Neural cell (in vitro differentiated cells): ENCODE measurements at regions not wholly inside any gene's neighbourhood (a gene's known extent, or its start where the extent isn't known, plus 50 kb on each side); places are given as distances from the start of the nearest gene placed in this dataset.

Experiments used
- H2AFZ ChIP-seq: fragments of 200-600, 300-800 bp; sonication (generic), shearing (Covaris generic); 2 replicates; pipeline ENCODE4 v1.6.0; 2014; ENCODE audit warnings: low read depth, mild to moderate bottlenecking, antibody characterized with exemption, low read length, moderate library complexity
- H3F3A ChIP-seq: fragments of 200-600 bp; shearing (Covaris generic); 2 replicates; pipeline ENCODE4 v1.6.1; 2016; ENCODE audit warnings: mild to moderate bottlenecking, moderate library complexity, mixed read lengths, antibody characterized with exemption, low read length; ENCODE audit not compliant: insufficient read depth, poor library complexity, severe bottlenecking
- H3K27ac ChIP-seq: fragments of 200-600, 300-800 bp; sonication (generic), shearing (Covaris generic); 2 replicates; pipeline ENCODE4 v1.5.1; 2014; ENCODE audit warnings: mild to moderate bottlenecking, low read length, moderate library complexity
- H3K27me3 ChIP-seq: fragments of 300-800, 200-600 bp; sonication (generic), shearing (Covaris generic); 2 replicates; pipeline ENCODE4 v1.6.0; 2014; ENCODE audit warnings: mild to moderate bottlenecking, low read depth, low read length, moderate library complexity; ENCODE audit not compliant: insufficient read depth
- H3K36me3 ChIP-seq: fragments of 300-800, 200-600 bp; sonication (generic), shearing (Covaris generic); 2 replicates; pipeline ENCODE4 v1.5.1; 2014; ENCODE audit warnings: mild to moderate bottlenecking, antibody characterized with exemption, low read length, moderate library complexity; ENCODE audit not compliant: insufficient read depth
- H3K4me2 ChIP-seq: fragments of 300-800, 200-600 bp; sonication (generic), shearing (Covaris generic); 2 replicates; pipeline ENCODE4 v1.6.0; 2014; ENCODE audit warnings: mild to moderate bottlenecking, low read length
- H3K4me3 ChIP-seq: fragments of 300-800, 200-600 bp; sonication (generic), shearing (Covaris generic); 2 replicates; pipeline ENCODE4 v1.5.1; 2014; ENCODE audit warnings: mild to moderate bottlenecking, low read length, moderate library complexity
- H3K79me2 ChIP-seq: fragments of 200-600 bp; shearing (Covaris generic); replicated peaks from 2 replicates; pipeline ENCODE4 v1.6.0; 2014; ENCODE audit warnings: mild to moderate bottlenecking, low read length, moderate library complexity; ENCODE audit not compliant: insufficient read depth
- H3K9ac ChIP-seq: fragments of 300-800, 200-600 bp; sonication (generic), shearing (Covaris generic); 2 replicates; pipeline ENCODE4 v1.6.1; 2016; ENCODE audit warnings: mild to moderate bottlenecking, low read length, mixed read lengths
- H3K9me2 ChIP-seq: fragments of 200-600 bp; shearing (Covaris generic); 2 replicates; pipeline ENCODE4 v1.6.1; 2016; ENCODE audit warnings: mild to moderate bottlenecking, low read length, mixed read lengths; ENCODE audit not compliant: insufficient read depth
- H3K9me3 ChIP-seq: fragments of 200-600, 300-800 bp; sonication (generic), shearing (Covaris generic); 2 replicates; pipeline ENCODE4 v1.6.1; 2016; ENCODE audit warnings: mild to moderate bottlenecking, mixed run types, low read length, moderate library complexity, mixed read lengths
- H4K20me1 ChIP-seq: fragments of 200-600 bp; shearing (Covaris generic); 2 replicates; pipeline ENCODE4 v1.6.1; 2016; ENCODE audit warnings: mild to moderate bottlenecking, mixed run types; ENCODE audit not compliant: insufficient read depth
- EP300 ChIP-seq: fragments of 450-650 bp; conservative IDR thresholded peaks from 2 replicates; pipeline ENCODE4 v1.6.1; 2014; ENCODE audit warnings: antibody characterized with exemption, mild to moderate bottlenecking, moderate library complexity; ENCODE audit not compliant: poor library complexity, severe bottlenecking
- EZH2 ChIP-seq: fragments of 200-600, 300-800 bp; shearing (Covaris generic), sonication (generic); IDR thresholded peaks from 2 replicates; pipeline ENCODE4 v1.6.1; 2014; ENCODE audit warnings: antibody characterized with exemption, low read length, borderline replicate concordance, mild to moderate bottlenecking; ENCODE audit not compliant: insufficient read depth, poor library complexity, severe bottlenecking
- MXI1 ChIP-seq: fragments of 450-650 bp; conservative IDR thresholded peaks from 2 replicates; pipeline ENCODE4 v1.6.1; 2014; ENCODE audit warnings: antibody characterized with exemption, mild to moderate bottlenecking; ENCODE audit not compliant: poor library complexity, severe bottlenecking
- POLR2AphosphoS5 ChIP-seq: IDR thresholded peaks from 2 replicates; pipeline ENCODE4 v1.6.1; 2012
- RAD21 ChIP-seq: fragments of 450-650 bp; conservative IDR thresholded peaks from 2 replicates; pipeline ENCODE4 v1.6.1; 2014; ENCODE audit warnings: antibody characterized with exemption, mild to moderate bottlenecking, moderate library complexity
- REST ChIP-seq: IDR thresholded peaks from 2 replicates; pipeline ENCODE4 v1.6.1; 2012; ENCODE audit warnings: borderline replicate concordance
- SMC3 ChIP-seq: fragments of 450-650 bp; conservative IDR thresholded peaks from 2 replicates; pipeline ENCODE4 v1.6.1; 2014; ENCODE audit warnings: antibody characterized with exemption, mild to moderate bottlenecking, moderate library complexity; ENCODE audit not compliant: poor library complexity
- TAF1 ChIP-seq: IDR thresholded peaks from 2 replicates; pipeline ENCODE4 v1.6.1; 2012; ENCODE audit warnings: low read depth
- TF ChIP-seq, protein P1 (sequence below): fragments of 450-650 bp; IDR thresholded peaks from 2 replicates; pipeline ENCODE4 v1.5.1; 2014; ENCODE audit warnings: antibody characterized with exemption, mild to moderate bottlenecking, moderate library complexity; ENCODE audit not compliant: poor library complexity, severe bottlenecking

- no peaks in the 10 kb centered on the region for H3K27me3 ChIP-seq
- H3K9me2 ChIP-seq, result no peaks in the 10 kb centered on the region
- no peak overlapping the region for H3K4me2 ChIP-seq
- H2AFZ ChIP-seq, result no peak overlapping the region
- no peak for TF ChIP-seq EZH2
- TF ChIP-seq EP300, result no peak
- TF ChIP-seq TAF1, result no peak
- TF ChIP-seq REST, result no peak
- TF ChIP-seq SMC3, result no peak
- TF ChIP-seq MXI1, result no peak
- no peak for TF ChIP-seq RAD21
- TF ChIP-seq, protein P1, sequence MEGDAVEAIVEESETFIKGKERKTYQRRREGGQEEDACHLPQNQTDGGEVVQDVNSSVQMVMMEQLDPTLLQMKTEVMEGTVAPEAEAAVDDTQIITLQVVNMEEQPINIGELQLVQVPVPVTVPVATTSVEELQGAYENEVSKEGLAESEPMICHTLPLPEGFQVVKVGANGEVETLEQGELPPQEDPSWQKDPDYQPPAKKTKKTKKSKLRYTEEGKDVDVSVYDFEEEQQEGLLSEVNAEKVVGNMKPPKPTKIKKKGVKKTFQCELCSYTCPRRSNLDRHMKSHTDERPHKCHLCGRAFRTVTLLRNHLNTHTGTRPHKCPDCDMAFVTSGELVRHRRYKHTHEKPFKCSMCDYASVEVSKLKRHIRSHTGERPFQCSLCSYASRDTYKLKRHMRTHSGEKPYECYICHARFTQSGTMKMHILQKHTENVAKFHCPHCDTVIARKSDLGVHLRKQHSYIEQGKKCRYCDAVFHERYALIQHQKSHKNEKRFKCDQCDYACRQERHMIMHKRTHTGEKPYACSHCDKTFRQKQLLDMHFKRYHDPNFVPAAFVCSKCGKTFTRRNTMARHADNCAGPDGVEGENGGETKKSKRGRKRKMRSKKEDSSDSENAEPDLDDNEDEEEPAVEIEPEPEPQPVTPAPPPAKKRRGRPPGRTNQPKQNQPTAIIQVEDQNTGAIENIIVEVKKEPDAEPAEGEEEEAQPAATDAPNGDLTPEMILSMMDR, result no peak
- TF ChIP-seq POLR2AphosphoS5, result no peak
- no peak overlapping the region for H3K27ac ChIP-seq
- no peaks in the 10 kb centered on the region for H3K9me3 ChIP-seq
- no peaks in the 10 kb centered on the region for H3K79me2 ChIP-seq
- H3K4me3 ChIP-seq, result no peak overlapping the region
- H4K20me1 ChIP-seq, result no peaks in the 10 kb centered on the region
- H3K36me3 ChIP-seq, result no peaks in the 10 kb centered on the region
- no peak overlapping the region for H3K9ac ChIP-seq
- no peaks in the 10 kb centered on the region for H3F3A ChIP-seq
These were observed 245.7 kb downstream of the KCNC2 start for GRCh38 chr12:74963867-74964331.

GRCh38 chr12:74964390-74964789, 245.2 kb downstream of the KCNC2 start:
- no peaks in the 10 kb centered on the region for H3F3A ChIP-seq
- TF ChIP-seq, protein P1, result no peak
- TF ChIP-seq REST (no peak), MXI1 (no peak)
- no peaks in the 10 kb centered on the region for H3K36me3 ChIP-seq
- H3K9me2 ChIP-seq, result no peaks in the 10 kb centered on the region
- no peak overlapping the region for H3K4me3 ChIP-seq
- H4K20me1 ChIP-seq, result no peaks in the 10 kb centered on the region
- H3K9ac ChIP-seq, result no peak overlapping the region
- no peak overlapping the region for H3K27ac ChIP-seq
- no peaks in the 10 kb centered on the region for H3K27me3 ChIP-seq
- no peak overlapping the region for H3K4me2 ChIP-seq
- no peaks in the 10 kb centered on the region for H3K9me3 ChIP-seq
- H3K79me2 ChIP-seq, result no peaks in the 10 kb centered on the region
- H2AFZ ChIP-seq, result no peak overlapping the region
